Vagina (tissue), 2 donors: ENCODE measurements at regions not wholly inside any gene's neighbourhood (a gene's known extent, or its start where the extent isn't known, plus 50 kb on each side); places are given as distances from the start of the nearest gene placed in this dataset.

Experiments used
- DNase-seq, 2 donors: peaks; one replicate each; pipeline ENCODE4 v3.0.0-alpha.2; 2017; ENCODE audit errors: extremely low spot score in 2 of 2
- H3K27ac ChIP-seq: fragments of 200-600 bp; sonication (generic); one replicate; pipeline ENCODE4 v1.5.1; 2019
- H3K27me3 ChIP-seq: fragments of 200-600 bp; sonication (generic); one replicate; pipeline ENCODE4 v1.5.1; 2019
- H3K36me3 ChIP-seq, 2 donors: fragments of 200-600 bp; sonication (generic); one replicate each; pipeline ENCODE4 v1.5.1; 2017 to 2019
- H3K4me1 ChIP-seq: fragments of 200-600 bp; sonication (generic); one replicate; pipeline ENCODE4 v1.5.1; 2019
- H3K4me3 ChIP-seq, 2 donors: fragments of 200-600 bp; sonication (generic); 1 replicate in 1 of 2; 2 replicates in 1 of 2; pipeline ENCODE4 v1.5.1; 2016 to 2019
- H3K9me3 ChIP-seq: fragments of 200-600 bp; sonication (generic); one replicate; pipeline ENCODE4 v1.5.1; 2019
- POLR2A ChIP-seq, 2 donors: fragments of 450-650 bp; IDR thresholded peaks; one replicate each; pipeline ENCODE4 v1.6.1; 2017; ENCODE audit warnings: antibody characterized with exemption in 2 of 2, mild to moderate bottlenecking in 2 of 2, moderate library complexity in 2 of 2
- POLR2AphosphoS5 ChIP-seq, 2 donors: sonication (generic); formaldehyde crosslinking; IDR thresholded peaks; one replicate each; pipeline ENCODE4 v1.9.0; 2017; ENCODE audit warnings: antibody characterized with exemption in 2 of 2, mild to moderate bottlenecking in 2 of 2, low read depth in 1 of 2; ENCODE audit not compliant: insufficient read depth in 1 of 2
- intact Hi-C: fragments of 100-400 bp; cut with DNase I; formaldehyde crosslinking; loops from one replicate; pipeline ENCODE4 v1.15.1; 2023
- TF ChIP-seq, protein P1 (sequence below), 3 experiments: fragments of 450-650 bp in 2 of 3; fragments of 200-600 bp in 1 of 3; sonication (generic) in 1 of 3; IDR thresholded peaks; one replicate each; pipeline ENCODE4 v1.5.1; 2017 to 2019; ENCODE audit warnings: antibody characterized with exemption in 3 of 3, mild to moderate bottlenecking in 2 of 3, moderate library complexity in 2 of 3

DNA sequence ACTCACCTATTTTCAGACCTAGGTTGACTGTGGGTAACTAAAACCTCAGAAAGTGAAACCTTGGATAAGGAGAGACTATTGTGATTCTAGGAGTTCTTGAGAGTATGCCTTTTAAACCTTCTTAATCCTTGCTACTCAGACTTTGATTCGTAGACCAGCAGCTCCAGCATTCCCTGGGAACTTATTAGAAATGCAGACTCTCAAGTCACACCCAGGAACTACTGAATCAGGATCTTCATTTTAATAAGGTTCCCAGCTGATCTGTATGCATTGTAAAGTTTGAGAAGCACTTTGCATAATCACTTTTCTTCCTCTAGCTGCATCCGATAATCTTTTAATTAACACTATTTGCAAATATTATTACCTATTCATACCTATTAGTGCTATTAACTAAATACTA lies 480.3 kb upstream of the KCNMB2 start:
- intact Hi-C loops, result no loop called here
- Histone ChIP-seq H3K9me3 (no peaks in the 10 kb centered on the region), H3K36me3 (no peaks in the 10 kb centered on the region), H3K27me3 (no peaks in the 10 kb centered on the region), H3K27ac (no peak overlapping the region), H3K4me3 (no peak overlapping the region), H3K4me1 (peaks cover 19% of the 10 kb centered on the region)
- DNase-seq, result no peak
- TF ChIP-seq POLR2A (IDR thresholded peaks at IDR 0.05) (no peak), POLR2AphosphoS5 (IDR thresholded peaks at IDR 0.05; ENCODE audit: insufficient read depth in 1 of 2, low read depth in 1 of 2) (no peak)
- TF ChIP-seq, protein P1, sequence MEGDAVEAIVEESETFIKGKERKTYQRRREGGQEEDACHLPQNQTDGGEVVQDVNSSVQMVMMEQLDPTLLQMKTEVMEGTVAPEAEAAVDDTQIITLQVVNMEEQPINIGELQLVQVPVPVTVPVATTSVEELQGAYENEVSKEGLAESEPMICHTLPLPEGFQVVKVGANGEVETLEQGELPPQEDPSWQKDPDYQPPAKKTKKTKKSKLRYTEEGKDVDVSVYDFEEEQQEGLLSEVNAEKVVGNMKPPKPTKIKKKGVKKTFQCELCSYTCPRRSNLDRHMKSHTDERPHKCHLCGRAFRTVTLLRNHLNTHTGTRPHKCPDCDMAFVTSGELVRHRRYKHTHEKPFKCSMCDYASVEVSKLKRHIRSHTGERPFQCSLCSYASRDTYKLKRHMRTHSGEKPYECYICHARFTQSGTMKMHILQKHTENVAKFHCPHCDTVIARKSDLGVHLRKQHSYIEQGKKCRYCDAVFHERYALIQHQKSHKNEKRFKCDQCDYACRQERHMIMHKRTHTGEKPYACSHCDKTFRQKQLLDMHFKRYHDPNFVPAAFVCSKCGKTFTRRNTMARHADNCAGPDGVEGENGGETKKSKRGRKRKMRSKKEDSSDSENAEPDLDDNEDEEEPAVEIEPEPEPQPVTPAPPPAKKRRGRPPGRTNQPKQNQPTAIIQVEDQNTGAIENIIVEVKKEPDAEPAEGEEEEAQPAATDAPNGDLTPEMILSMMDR (IDR thresholded peaks at IDR 0.05), result no peak

DNA sequence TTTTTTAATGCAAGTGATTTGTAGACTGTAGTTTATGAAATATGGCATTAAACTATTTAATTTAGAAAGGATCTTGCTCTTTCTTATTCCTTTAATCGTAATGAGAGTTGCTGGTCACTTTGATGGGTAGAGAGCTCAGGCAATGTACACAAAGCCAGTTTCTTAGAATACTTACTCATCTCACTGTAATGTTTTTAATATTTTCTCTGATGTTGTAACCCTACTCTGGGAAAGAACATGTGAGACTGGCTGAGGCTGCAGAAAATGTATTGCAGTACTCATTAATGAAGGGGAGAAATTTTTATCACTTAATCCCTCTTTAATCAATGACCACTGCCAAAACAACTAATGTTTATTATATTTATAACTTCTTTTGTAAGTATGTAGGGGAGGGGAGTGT lies 479.4 kb upstream of the KCNMB2 start:
- Histone ChIP-seq H3K9me3 (no peaks in the 10 kb centered on the region), H3K27ac (no peak overlapping the region), H3K36me3 (no peaks in the 10 kb centered on the region), H3K4me1 (peaks cover 26% of the 10 kb centered on the region), H3K27me3 (no peaks in the 10 kb centered on the region), H3K4me3 (no peak overlapping the region)
- TF ChIP-seq POLR2AphosphoS5 (IDR thresholded peaks at IDR 0.05; ENCODE audit: insufficient read depth in 1 of 2, low read depth in 1 of 2) (no peak), POLR2A (IDR thresholded peaks at IDR 0.05) (no peak)
- TF ChIP-seq, protein P1 (IDR thresholded peaks at IDR 0.05), result no peak
- intact Hi-C loops, result no loop called here
- no peak for DNase-seq

DNA sequence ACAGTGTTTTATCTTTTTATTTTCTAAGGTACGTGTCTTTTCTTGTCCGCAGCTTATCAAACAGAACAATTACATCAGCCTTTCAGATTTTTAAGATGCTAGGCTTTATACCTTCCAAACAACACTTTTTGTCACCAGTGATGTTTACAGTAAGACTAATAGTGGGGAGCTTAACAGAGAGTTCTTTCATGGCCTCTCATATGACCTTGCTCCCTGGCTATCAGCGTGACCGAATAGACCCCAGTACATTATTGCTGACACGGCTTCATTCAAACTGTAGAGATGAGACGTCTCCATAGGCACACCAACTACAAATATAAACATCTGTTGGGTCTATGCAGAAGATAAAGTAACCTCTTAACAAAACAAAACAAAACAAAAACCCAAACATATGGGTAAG lies 477.6 kb upstream of the KCNMB2 start:
- no peak for DNase-seq

DNA sequence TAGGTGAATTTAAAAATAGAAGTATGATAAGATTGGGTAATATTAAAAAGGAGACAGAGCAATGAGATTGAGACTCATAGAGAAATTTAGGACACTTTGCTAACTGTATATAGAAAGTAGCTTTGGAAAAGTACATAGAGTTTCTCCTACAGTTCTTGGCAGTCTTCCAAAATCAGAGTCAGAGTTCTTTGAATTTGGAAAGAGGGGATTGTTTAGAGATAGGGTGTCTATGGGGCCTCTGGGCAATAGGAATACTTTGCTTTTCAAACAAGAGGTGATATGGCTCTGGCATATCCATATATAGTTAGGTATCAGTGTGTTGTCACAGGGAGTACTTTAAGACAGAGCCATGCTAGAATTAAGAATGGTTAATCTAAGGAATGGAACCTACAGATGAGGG lies 477.1 kb upstream of the KCNMB2 start:
- TF ChIP-seq, protein P1 (IDR thresholded peaks at IDR 0.05), result no peak
- intact Hi-C loops, result no loop called here
- Histone ChIP-seq H3K27ac (peak overlapping the region; percentile 45), H3K9me3 (no peaks in the 10 kb centered on the region), H3K4me3 (no peak overlapping the region), H3K36me3 (no peaks in the 10 kb centered on the region), H3K27me3 (no peaks in the 10 kb centered on the region), H3K4me1 (peaks cover 45% of the 10 kb centered on the region)
- DNase-seq, result no peak

More for the DNA sequence above, 477.6 kb upstream of the KCNMB2 start:
- no peak for TF ChIP-seq POLR2AphosphoS5 (IDR thresholded peaks at IDR 0.05; ENCODE audit: insufficient read depth in 1 of 2, low read depth in 1 of 2)
- TF ChIP-seq, protein P1 (IDR thresholded peaks at IDR 0.05), result no peak
- TF ChIP-seq POLR2A (IDR thresholded peaks at IDR 0.05), result no peak
- no peaks in the 10 kb centered on the region for H3K36me3 ChIP-seq
- H3K4me1 ChIP-seq, result peaks cover 42% of the 10 kb centered on the region
- H3K27ac ChIP-seq, result no peak overlapping the region
- intact Hi-C loops, result no loop called here
- H3K4me3 ChIP-seq, result no peak overlapping the region
- H3K27me3 ChIP-seq, result no peaks in the 10 kb centered on the region
- H3K9me3 ChIP-seq, result no peaks in the 10 kb centered on the region

DNA sequence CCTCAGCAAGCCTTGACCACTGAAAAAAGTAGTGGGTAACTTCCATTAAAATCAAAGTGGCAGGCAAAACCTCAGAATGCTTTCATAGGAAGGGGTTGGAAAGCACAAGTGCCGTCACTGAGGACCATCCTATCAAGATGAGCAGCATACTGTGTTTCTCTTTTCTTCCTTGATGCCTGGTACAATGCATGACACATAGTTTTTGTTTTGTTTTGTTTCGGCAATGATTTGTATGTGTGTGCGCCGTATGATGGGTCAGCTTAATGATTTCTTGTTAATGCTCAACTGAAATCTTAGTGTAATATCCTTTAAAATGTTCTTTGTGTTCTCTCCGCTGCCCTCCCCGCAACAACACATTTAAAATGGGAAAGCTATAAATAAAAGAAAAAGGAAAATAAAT lies 476.4 kb upstream of the KCNMB2 start:
- intact Hi-C loops, result no loop called here
- Histone ChIP-seq H3K27me3 (no peaks in the 10 kb centered on the region), H3K36me3 (no peaks in the 10 kb centered on the region), H3K4me1 (peaks cover 45% of the 10 kb centered on the region), H3K4me3 (peak overlapping the region in 1 of 2 donors; percentile 3), H3K9me3 (no peaks in the 10 kb centered on the region), H3K27ac (peak overlapping the region; percentile 45)
- TF ChIP-seq POLR2A (IDR thresholded peaks at IDR 0.05), result no peak
- TF ChIP-seq POLR2AphosphoS5 (IDR thresholded peaks at IDR 0.05; ENCODE audit: insufficient read depth in 1 of 2, low read depth in 1 of 2), result no peak
- TF ChIP-seq, protein P1 (IDR thresholded peaks at IDR 0.05), result no peak
- DNase-seq, result no peak
